Endodermal cell (in vitro differentiated cells): ENCODE measurements at regions not wholly inside any gene's neighbourhood (a gene's known extent, or its start where the extent isn't known, plus 50 kb on each side); places are given as distances from the start of the nearest gene placed in this dataset.

ENCODE experiments used
- DNase-seq: peaks from one replicate; pipeline ENCODE4 v3.0.0-alpha.2; 2017
- H3K27ac ChIP-seq: 2 replicates; pipeline ENCODE4 v1.5.1; 2013; ENCODE audit warnings: mild to moderate bottlenecking, low read depth, low read length, moderate library complexity
- H3K27me3 ChIP-seq: 2 replicates; pipeline ENCODE4 v1.6.1; 2013; ENCODE audit warnings: mild to moderate bottlenecking, low read length, moderate library complexity; ENCODE audit not compliant: insufficient read depth, control insufficient read depth, poor library complexity, severe bottlenecking
- H3K36me3 ChIP-seq: 2 replicates; pipeline ENCODE4 v1.7.0; 2013; ENCODE audit warnings: mild to moderate bottlenecking, low read length, moderate library complexity; ENCODE audit not compliant: control insufficient read depth, insufficient read depth
- H3K4me1 ChIP-seq: one replicate; pipeline ENCODE4 v1.7.0; 2013; ENCODE audit warnings: low read length; ENCODE audit not compliant: control insufficient read depth, insufficient read depth
- H3K4me3 ChIP-seq: 2 replicates; pipeline ENCODE4 v1.5.1; 2013; ENCODE audit warnings: mild to moderate bottlenecking, low read length, moderate library complexity
- H3K9ac ChIP-seq: 2 replicates; pipeline ENCODE4 v1.6.1; 2013; ENCODE audit warnings: mild to moderate bottlenecking, low read length, moderate library complexity; ENCODE audit not compliant: poor library complexity, severe bottlenecking; ENCODE audit errors: extremely low read depth
- H3K9me3 ChIP-seq: 2 replicates; pipeline ENCODE4 v1.6.1; 2013; ENCODE audit warnings: mild to moderate bottlenecking, low read length, moderate library complexity; ENCODE audit not compliant: control insufficient read depth
- H3K27ac Mint-ChIP-seq: 2 replicates; pipeline ENCODE4 v1.8.0; 2020; ENCODE audit warnings: mixed read lengths
- H3K27me3 Mint-ChIP-seq: 2 replicates; pipeline ENCODE4 v1.8.0; 2021; ENCODE audit warnings: mild to moderate bottlenecking, mixed read lengths; ENCODE audit not compliant: insufficient read depth
- H3K36me3 Mint-ChIP-seq: 2 replicates; pipeline ENCODE4 v1.8.0; 2020; ENCODE audit warnings: low read depth, mixed read lengths
- H3K4me1 Mint-ChIP-seq: 2 replicates; pipeline ENCODE4 v1.8.0; 2020; ENCODE audit warnings: mixed read lengths
- H3K4me3 Mint-ChIP-seq: 2 replicates; pipeline ENCODE4 v1.8.0; 2020; ENCODE audit warnings: mild to moderate bottlenecking, moderate library complexity, mixed read lengths
- H3K9me3 Mint-ChIP-seq: 2 replicates; pipeline ENCODE4 v1.8.0; 2020; ENCODE audit warnings: mild to moderate bottlenecking, mixed read lengths
- CTCF ChIP-seq: fragments of 200-600 bp; sonication (generic); conservative IDR thresholded peaks from 2 replicates; pipeline ENCODE4 v1.5.0; 2021; ENCODE audit warnings: antibody characterized with exemption, mild to moderate bottlenecking
- WGBS, 2 experiments: methylation state at CpG; one replicate each; pipeline versions ENCODE4 v1.1.5 to v1.1.7; 2013; ENCODE audit warnings: missing lambda C conversion rate in 2 of 2, mixed read lengths in 1 of 2; ENCODE audit not compliant: insufficient coverage in 1 of 2, insufficient read length in 1 of 2; 5-methylcytosine and 5-hydroxymethylcytosine counted together

GRCh38 chr2:205901491-205901890, 184.5 kb downstream of the INO80D start:
- WGBS, 2 experiments, result 90 to 96% methylated on average over 3 to 4 of the region's 4 CpGs
- Mint-ChIP-seq H3K27ac (no peak overlapping the region), H3K4me3 (no peak overlapping the region), H3K27me3 (peaks cover 14% of the 10 kb centered on the region), H3K9me3 (no peaks in the 10 kb centered on the region), H3K4me1 (peaks cover 10% of the 10 kb centered on the region), H3K36me3 (no peaks in the 10 kb centered on the region)
- H3K4me3 ChIP-seq, result no peak overlapping the region
- H3K4me1 ChIP-seq, result no peaks in the 10 kb centered on the region
- no peak overlapping the region for H3K27ac ChIP-seq
- H3K36me3 ChIP-seq, result no peaks in the 10 kb centered on the region
- no peaks in the 10 kb centered on the region for H3K27me3 ChIP-seq
- no peak overlapping the region for H3K9ac ChIP-seq
- DNase-seq, result no peak
- peaks cover 4% of the 10 kb centered on the region for H3K9me3 ChIP-seq
- TF ChIP-seq CTCF, result no peak

GRCh38 chr2:205898744-205899143, 187.2 kb downstream of the INO80D start:
- no peak overlapping the region for H3K4me3 ChIP-seq
- no peak overlapping the region for H3K27ac ChIP-seq
- peaks cover 15% of the 10 kb centered on the region for H3K27me3 Mint-ChIP-seq
- H3K9me3 Mint-ChIP-seq, result no peaks in the 10 kb centered on the region
- DNase-seq, result no peak
- WGBS, 2 experiments, result 93 to 100% methylated on average over 1 of the region's 1 CpG
- H3K36me3 ChIP-seq, result no peaks in the 10 kb centered on the region
- no peaks in the 10 kb centered on the region for H3K36me3 Mint-ChIP-seq
- H3K27me3 ChIP-seq, result no peaks in the 10 kb centered on the region
- peaks cover 4% of the 10 kb centered on the region for H3K4me1 Mint-ChIP-seq
- TF ChIP-seq CTCF, result no peak
- no peak overlapping the region for H3K9ac ChIP-seq
- H3K27ac Mint-ChIP-seq, result no peak overlapping the region
- no peaks in the 10 kb centered on the region for H3K4me1 ChIP-seq
- no peak overlapping the region for H3K4me3 Mint-ChIP-seq
- peaks cover 4% of the 10 kb centered on the region for H3K9me3 ChIP-seq

- H3K36me3 ChIP-seq, result no peaks in the 10 kb centered on the region
- no peak for TF ChIP-seq CTCF
- H3K4me3 Mint-ChIP-seq, result no peak overlapping the region
- 71 to 75% methylated on average over 4 to 9 of the region's 9 CpGs for WGBS, 2 experiments
- H3K9ac ChIP-seq, result no peak overlapping the region
- H3K4me1 Mint-ChIP-seq, result no peaks in the 10 kb centered on the region
- H3K27ac ChIP-seq, result no peak overlapping the region
- no peak overlapping the region for H3K27ac Mint-ChIP-seq
- no peak overlapping the region for H3K4me3 ChIP-seq
- DNase-seq, result no peak
- H3K9me3 ChIP-seq, result peaks cover 4% of the 10 kb centered on the region
- no peaks in the 10 kb centered on the region for H3K4me1 ChIP-seq
- H3K36me3 Mint-ChIP-seq, result no peaks in the 10 kb centered on the region
- H3K27me3 ChIP-seq, result no peaks in the 10 kb centered on the region
- no peaks in the 10 kb centered on the region for H3K9me3 Mint-ChIP-seq
- peaks cover 14% of the 10 kb centered on the region for H3K27me3 Mint-ChIP-seq
These were observed 189.9 kb downstream of the INO80D start for GRCh38 chr2:205895981-205896655.
